ENCODE measurements at regions not wholly inside any gene's neighbourhood (a gene's known extent, or its start where the extent isn't known, plus 50 kb on each side); places are given as distances from the start of the nearest gene placed in this dataset.
A peak's percentile ranks its signal among the peaks of the same experiment; 100 is the strongest.
"Not testable (repeated sequence)": the region's sequence is repeated elsewhere in the genome, so short reads cannot be mapped to it uniquely, and the experiment has no call there.

DNA sequence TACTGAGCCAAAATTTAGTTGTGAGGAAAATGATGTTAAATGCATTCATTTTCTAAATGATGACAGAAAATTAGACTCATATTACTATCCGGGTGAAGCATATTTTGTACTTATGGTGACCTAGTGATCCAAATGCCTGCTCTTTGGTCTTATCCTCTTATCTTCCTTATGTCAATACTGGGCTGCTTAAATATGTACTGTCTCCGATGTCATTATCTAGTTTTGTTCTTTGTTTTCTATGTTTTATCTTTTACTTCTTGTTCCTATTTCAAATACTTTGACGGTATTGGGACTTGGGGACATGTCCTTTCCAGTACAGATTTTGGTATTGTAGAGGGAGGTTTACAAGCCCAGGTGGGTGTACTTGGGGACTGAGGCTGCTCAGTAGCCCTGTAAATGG, 124.6 kb upstream of the ESR1 start:
- peaks cover 3 to 24% (median 16%) of the 10 kb centered on the region in 5 donors for H3K4me1 ChIP-seq (ENCODE audit: control insufficient read depth in 5 of 5, insufficient read depth in 5 of 5, low read length in 5 of 5)

GRCh38 chr6:151683381-151683780, 124.1 kb upstream of the ESR1 start:
- Histone ChIP-seq H3K9ac (ENCODE audit: low read length in 5 of 5) (no peak overlapping the region), H3K9me3 (ENCODE audit: control insufficient read depth in 5 of 5, low read length in 5 of 5) (no peaks in the 10 kb centered on the region), H3K27ac (ENCODE audit: low read depth, low read length) (no peak overlapping the region), H3K36me3 (ENCODE audit: control insufficient read depth in 5 of 5, insufficient read depth in 5 of 5, low read length in 5 of 5) (no peaks in the 10 kb centered on the region), H3K27me3 (ENCODE audit: control insufficient read depth in 5 of 5, insufficient read depth in 4 of 5, low read length in 5 of 5) (no peaks in the 10 kb centered on the region), H3K4me3 (ENCODE audit: low read depth in 1 of 5, low read length in 5 of 5) (no peak overlapping the region), H3K4me1 (ENCODE audit: control insufficient read depth in 5 of 5, insufficient read depth in 5 of 5, low read length in 5 of 5) (peaks cover 3 to 22% (median 16%) of the 10 kb centered on the region in 5 donors)

More for the DNA sequence above, 124.6 kb upstream of the ESR1 start:
- Histone ChIP-seq H3K27ac (ENCODE audit: low read depth, low read length) (peak overlapping the region; percentile 89), H3K36me3 (ENCODE audit: control insufficient read depth in 5 of 5, insufficient read depth in 5 of 5, low read length in 5 of 5) (no peaks in the 10 kb centered on the region), H3K9ac (ENCODE audit: low read length in 5 of 5) (no peak overlapping the region), H3K9me3 (ENCODE audit: control insufficient read depth in 5 of 5, low read length in 5 of 5) (no peaks in the 10 kb centered on the region), H3K4me3 (ENCODE audit: low read depth in 1 of 5, low read length in 5 of 5) (no peak overlapping the region), H3K27me3 (ENCODE audit: control insufficient read depth in 5 of 5, insufficient read depth in 4 of 5, low read length in 5 of 5) (no peaks in the 10 kb centered on the region)

- Histone ChIP-seq H3K4me3 (ENCODE audit: low read depth in 1 of 5, low read length in 5 of 5) (peak overlapping the region in 2 of 5 donors; percentile 54 to 65), H3K27ac (ENCODE audit: low read depth, low read length) (peak overlapping the region; percentile 97), H3K4me1 (ENCODE audit: control insufficient read depth in 5 of 5, insufficient read depth in 5 of 5, low read length in 5 of 5) (peaks cover 0 to 28% (median 22%) of the 10 kb centered on the region in 5 donors), H3K36me3 (ENCODE audit: control insufficient read depth in 5 of 5, insufficient read depth in 5 of 5, low read length in 5 of 5) (no peaks in the 10 kb centered on the region), H3K9me3 (ENCODE audit: control insufficient read depth in 5 of 5, low read length in 5 of 5) (no peaks in the 10 kb centered on the region), H3K9ac (ENCODE audit: low read length in 5 of 5) (peak overlapping the region in 3 of 5 donors; percentile 69 to 87 (median 82)), H3K27me3 (ENCODE audit: control insufficient read depth in 5 of 5, insufficient read depth in 4 of 5, low read length in 5 of 5) (no peaks in the 10 kb centered on the region)
Measured at GRCh38 chr6:151689499-151690201, 117.8 kb upstream of the ESR1 start.

DNA sequence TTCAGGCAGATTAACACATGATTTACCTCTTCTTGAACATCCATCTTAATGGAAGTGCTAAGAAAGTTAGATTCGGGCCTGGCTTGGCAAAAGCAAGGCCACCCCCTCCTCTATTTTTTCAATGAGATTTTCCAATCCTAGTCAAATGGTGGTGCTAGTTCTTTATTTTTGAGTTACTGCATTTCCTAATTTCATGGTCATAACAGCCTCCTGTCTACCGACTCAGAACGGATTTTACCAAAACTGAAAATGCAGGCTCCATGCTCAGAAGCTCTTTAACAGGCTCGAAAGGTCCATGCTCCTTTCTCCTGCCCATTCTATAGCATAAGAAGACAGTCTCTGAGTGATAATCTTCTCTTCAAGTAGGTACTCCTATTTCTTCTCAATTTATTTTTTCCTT, 117.2 kb upstream of the ESR1 start:
- H3K9me3 ChIP-seq (ENCODE audit: control insufficient read depth in 5 of 5, low read length in 5 of 5), result no peaks in the 10 kb centered on the region

GRCh38 chr6:151690768-151691562, 116.5 kb upstream of the ESR1 start:
- Histone ChIP-seq H3K9ac (ENCODE audit: low read length in 5 of 5) (peak overlapping the region; percentile 64 to 87 (median 75)), H3K36me3 (ENCODE audit: control insufficient read depth in 5 of 5, insufficient read depth in 5 of 5, low read length in 5 of 5) (no peaks in the 10 kb centered on the region), H3K4me1 (ENCODE audit: control insufficient read depth in 5 of 5, insufficient read depth in 5 of 5, low read length in 5 of 5) (peaks cover 0 to 28% (median 22%) of the 10 kb centered on the region in 5 donors), H3K27me3 (ENCODE audit: control insufficient read depth in 5 of 5, insufficient read depth in 4 of 5, low read length in 5 of 5) (no peaks in the 10 kb centered on the region), H3K9me3 (ENCODE audit: control insufficient read depth in 5 of 5, low read length in 5 of 5) (no peaks in the 10 kb centered on the region), H3K4me3 (ENCODE audit: low read depth in 1 of 5, low read length in 5 of 5) (peak overlapping the region; percentile 30 to 69 (median 54)), H3K27ac (ENCODE audit: low read depth, low read length) (peak overlapping the region; percentile 97)

More for the DNA sequence above, 117.2 kb upstream of the ESR1 start:
- Histone ChIP-seq H3K4me3 (ENCODE audit: low read depth in 1 of 5, low read length in 5 of 5) (peak overlapping the region; percentile 30 to 69 (median 54)), H3K27ac (ENCODE audit: low read depth, low read length) (peak overlapping the region; percentile 97), H3K36me3 (ENCODE audit: control insufficient read depth in 5 of 5, insufficient read depth in 5 of 5, low read length in 5 of 5) (no peaks in the 10 kb centered on the region), H3K27me3 (ENCODE audit: control insufficient read depth in 5 of 5, insufficient read depth in 4 of 5, low read length in 5 of 5) (no peaks in the 10 kb centered on the region), H3K4me1 (ENCODE audit: control insufficient read depth in 5 of 5, insufficient read depth in 5 of 5, low read length in 5 of 5) (peaks cover 0 to 28% (median 22%) of the 10 kb centered on the region in 5 donors), H3K9ac (ENCODE audit: low read length in 5 of 5) (peak overlapping the region; percentile 64 to 87 (median 75))

GRCh38 chr6:151692216-151692615, 115.3 kb upstream of the ESR1 start:
- peak overlapping the region; percentile 97 for H3K27ac ChIP-seq (ENCODE audit: low read depth, low read length)

GRCh38 chr6:151693366-151693765, 114.1 kb upstream of the ESR1 start:
- Histone ChIP-seq H3K4me1 (ENCODE audit: control insufficient read depth in 5 of 5, insufficient read depth in 5 of 5, low read length in 5 of 5) (peaks cover 0 to 30% (median 22%) of the 10 kb centered on the region in 5 donors), H3K9me3 (ENCODE audit: control insufficient read depth in 5 of 5, low read length in 5 of 5) (no peaks in the 10 kb centered on the region), H3K9ac (ENCODE audit: low read length in 5 of 5) (no peak overlapping the region)

More at GRCh38 chr6:151692216-151692615, 115.3 kb upstream of the ESR1 start:
- Histone ChIP-seq H3K27me3 (ENCODE audit: control insufficient read depth in 5 of 5, insufficient read depth in 4 of 5, low read length in 5 of 5) (no peaks in the 10 kb centered on the region), H3K4me1 (ENCODE audit: control insufficient read depth in 5 of 5, insufficient read depth in 5 of 5, low read length in 5 of 5) (peaks cover 0 to 28% (median 22%) of the 10 kb centered on the region in 5 donors), H3K9ac (ENCODE audit: low read length in 5 of 5) (peak overlapping the region in 2 of 5 donors; percentile 8 to 50), H3K9me3 (ENCODE audit: control insufficient read depth in 5 of 5, low read length in 5 of 5) (no peaks in the 10 kb centered on the region), H3K36me3 (ENCODE audit: control insufficient read depth in 5 of 5, insufficient read depth in 5 of 5, low read length in 5 of 5) (no peaks in the 10 kb centered on the region), H3K4me3 (ENCODE audit: low read depth in 1 of 5, low read length in 5 of 5) (peak overlapping the region in 2 of 5 donors; percentile 20 to 54)

DNA sequence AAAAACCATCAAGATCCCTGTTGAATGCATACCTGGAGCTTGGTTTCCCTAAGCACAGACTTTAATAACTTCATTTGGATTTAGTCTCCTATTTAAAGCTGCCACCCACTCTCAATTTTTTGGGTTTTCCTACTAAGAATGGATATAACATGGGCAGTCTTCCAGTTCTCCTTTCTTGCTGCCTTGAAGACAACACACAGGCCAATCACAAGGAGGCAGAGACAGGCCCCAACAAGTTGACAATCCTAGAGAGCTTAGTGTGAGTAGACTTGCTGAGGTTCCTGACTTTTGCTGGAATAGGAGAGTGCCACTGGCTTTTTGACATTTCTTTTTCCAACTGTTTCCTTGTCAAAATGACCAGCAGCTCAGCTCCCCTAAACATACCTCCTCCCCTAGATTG, 112.3 kb upstream of the ESR1 start:
- H3K9ac ChIP-seq (ENCODE audit: low read length in 5 of 5), result no peak overlapping the region
- H3K27me3 ChIP-seq (ENCODE audit: control insufficient read depth in 5 of 5, insufficient read depth in 4 of 5, low read length in 5 of 5), result no peaks in the 10 kb centered on the region
- H3K9me3 ChIP-seq (ENCODE audit: control insufficient read depth in 5 of 5, low read length in 5 of 5), result no peaks in the 10 kb centered on the region
- no peak overlapping the region for H3K4me3 ChIP-seq (ENCODE audit: low read depth in 1 of 5, low read length in 5 of 5)
- H3K27ac ChIP-seq (ENCODE audit: low read depth, low read length), result no peak overlapping the region
- H3K36me3 ChIP-seq (ENCODE audit: control insufficient read depth in 5 of 5, insufficient read depth in 5 of 5, low read length in 5 of 5), result no peaks in the 10 kb centered on the region
- H3K4me1 ChIP-seq (ENCODE audit: control insufficient read depth in 5 of 5, insufficient read depth in 5 of 5, low read length in 5 of 5), result peaks cover 0 to 42% (median 35%) of the 10 kb centered on the region in 5 donors

More at GRCh38 chr6:151693366-151693765, 114.1 kb upstream of the ESR1 start:
- H3K27ac ChIP-seq (ENCODE audit: low read depth, low read length), result no peak overlapping the region
- H3K27me3 ChIP-seq (ENCODE audit: control insufficient read depth in 5 of 5, insufficient read depth in 4 of 5, low read length in 5 of 5), result no peaks in the 10 kb centered on the region
- no peaks in the 10 kb centered on the region for H3K36me3 ChIP-seq (ENCODE audit: control insufficient read depth in 5 of 5, insufficient read depth in 5 of 5, low read length in 5 of 5)
- H3K4me3 ChIP-seq (ENCODE audit: low read depth in 1 of 5, low read length in 5 of 5), result no peak overlapping the region

DNA sequence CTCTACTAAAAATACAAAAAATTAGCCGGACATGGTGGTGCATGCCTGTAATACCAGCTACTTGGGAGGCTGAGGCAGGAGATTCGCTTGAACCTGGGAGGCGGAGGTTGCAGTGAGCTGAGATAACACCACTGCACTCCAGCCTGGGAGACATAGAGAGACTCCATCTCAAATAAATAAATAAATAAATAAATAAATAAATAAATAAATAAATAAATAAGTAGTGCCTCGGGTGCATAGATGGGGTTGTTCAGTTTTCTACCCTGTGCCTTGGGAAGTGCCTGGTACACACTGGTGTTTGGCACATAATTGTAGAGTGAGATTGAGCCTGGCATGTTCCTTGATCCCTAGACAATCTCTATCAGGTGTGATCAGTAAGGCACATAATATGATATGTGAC, 111.2 kb upstream of the ESR1 start:
- H3K9ac ChIP-seq (ENCODE audit: low read length in 5 of 5); H3K27me3 ChIP-seq (ENCODE audit: control insufficient read depth in 5 of 5, insufficient read depth in 4 of 5, low read length in 5 of 5); H3K27ac ChIP-seq (ENCODE audit: low read depth, low read length); H3K36me3 ChIP-seq (ENCODE audit: control insufficient read depth in 5 of 5, insufficient read depth in 5 of 5, low read length in 5 of 5); H3K9me3 ChIP-seq (ENCODE audit: control insufficient read depth in 5 of 5, low read length in 5 of 5); H3K4me3 ChIP-seq (ENCODE audit: low read depth in 1 of 5, low read length in 5 of 5): not testable (repeated sequence)
- peaks cover 0 to 40% (median 39%) of the 10 kb centered on the region in 5 donors for H3K4me1 ChIP-seq (ENCODE audit: control insufficient read depth in 5 of 5, insufficient read depth in 5 of 5, low read length in 5 of 5)

Measured in subcutaneous abdominal adipose tissue (tissue), 5 donors.